NT2/D1 (cell line): ENCODE measurements at regions not wholly inside any gene's neighbourhood (a gene's known extent, or its start where the extent isn't known, plus 50 kb on each side); places are given as distances from the start of the nearest gene placed in this dataset.

Source experiments
- SUZ12 ChIP-seq: IDR thresholded peaks from 2 replicates; pipeline ENCODE4 v1.6.1; 2011; ENCODE audit not compliant: insufficient read length, insufficient read depth; ENCODE audit errors: extremely low read depth
- YY1 ChIP-seq: IDR thresholded peaks from 2 replicates; pipeline ENCODE4 v1.6.1; 2011; ENCODE audit not compliant: insufficient read length, insufficient read depth

- TF ChIP-seq YY1 (no peak), SUZ12 (no peak)
Measured at GRCh38 chr2:138125306-138126288, 161.3 kb downstream of the HNMT start.
